Transverse colon (tissue), 3 donors: ENCODE measurements at regions not wholly inside any gene's neighbourhood (a gene's known extent, or its start where the extent isn't known, plus 50 kb on each side); places are given as distances from the start of the nearest gene placed in this dataset.

ENCODE experiments used
- CTCF ChIP-seq, 5 experiments: fragments of 200-600 bp in 3 of 5; fragments of 450-650 bp in 2 of 5; sonication (generic) in 3 of 5; IDR thresholded peaks; 1 replicate in 2 of 5; 2 replicates in 3 of 5; pipeline ENCODE4 v1.5.1; 2016 to 2017; ENCODE audit warnings: antibody characterized with exemption in 5 of 5, inconsistent platforms in 3 of 5, mild to moderate bottlenecking in 2 of 5, moderate library complexity in 1 of 5
- EP300 ChIP-seq: sonication (generic); formaldehyde crosslinking; IDR thresholded peaks from one replicate; pipeline ENCODE4 v1.6.1; 2017; ENCODE audit warnings: antibody characterized with exemption, low read depth
- POLR2A ChIP-seq: fragments of 450-650 bp; IDR thresholded peaks from one replicate; pipeline ENCODE4 v1.6.1; 2016; ENCODE audit warnings: antibody characterized with exemption, mild to moderate bottlenecking, moderate library complexity

GRCh38 chr5:2257326-2258244, 374.9 kb upstream of the IRX4 start:
- TF ChIP-seq CTCF (IDR thresholded peaks at IDR 0.05) (no peak), EP300 (no peak), POLR2A (no peak)
